ENCODE measurements at regions not wholly inside any gene's neighbourhood (a gene's known extent, or its start where the extent isn't known, plus 50 kb on each side); places are given as distances from the start of the nearest gene placed in this dataset.
"Not testable (repeated sequence)": the region's sequence is repeated elsewhere in the genome, so short reads cannot be mapped to it uniquely, and the experiment has no call there.

DNA sequence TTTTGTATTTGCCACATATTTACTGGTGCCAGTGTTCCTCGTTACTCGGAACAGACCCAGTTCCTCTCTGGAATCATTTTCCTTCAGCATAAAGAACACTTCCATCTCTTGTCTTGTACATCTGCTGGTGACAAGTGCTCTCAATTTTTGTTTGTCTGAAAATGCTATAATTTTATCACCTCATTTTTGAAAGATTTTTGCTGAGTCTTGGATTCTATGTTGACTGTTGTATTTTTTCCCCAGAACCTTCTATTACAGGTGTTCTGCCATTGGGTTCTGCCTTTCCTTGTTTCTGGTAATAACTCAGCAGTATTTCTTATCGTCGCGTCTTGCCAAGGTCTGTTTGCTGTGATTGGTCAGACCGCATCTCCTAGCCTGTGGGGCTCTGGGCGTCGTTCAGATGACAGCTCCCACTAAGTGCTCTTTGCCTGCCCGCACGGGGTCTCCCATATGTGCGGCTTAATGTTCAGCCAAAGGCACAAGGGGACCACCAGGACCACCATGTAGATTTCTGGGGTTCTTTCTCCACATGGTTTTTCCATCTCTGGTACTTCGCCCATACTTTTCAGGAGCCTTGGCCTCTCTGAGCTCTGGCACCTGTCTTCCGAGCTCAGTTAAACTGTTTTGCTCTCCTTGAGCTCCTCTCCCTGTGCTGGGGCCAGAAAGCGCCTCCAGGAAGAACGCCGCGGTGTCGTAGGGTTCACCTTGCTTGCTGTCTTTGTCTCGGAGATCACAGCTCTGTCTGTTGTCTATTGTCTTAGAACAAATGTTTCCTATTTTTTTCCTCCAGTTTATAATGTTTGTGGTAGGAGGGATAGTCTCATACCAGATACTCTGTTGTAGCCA is 80.0 kb downstream of the METRNL start:
- no peak for DNase-seq

GRCh38 chr17:83160443-83161297 is 81.3 kb downstream of the METRNL start:
- no peak for DNase-seq

DNA sequence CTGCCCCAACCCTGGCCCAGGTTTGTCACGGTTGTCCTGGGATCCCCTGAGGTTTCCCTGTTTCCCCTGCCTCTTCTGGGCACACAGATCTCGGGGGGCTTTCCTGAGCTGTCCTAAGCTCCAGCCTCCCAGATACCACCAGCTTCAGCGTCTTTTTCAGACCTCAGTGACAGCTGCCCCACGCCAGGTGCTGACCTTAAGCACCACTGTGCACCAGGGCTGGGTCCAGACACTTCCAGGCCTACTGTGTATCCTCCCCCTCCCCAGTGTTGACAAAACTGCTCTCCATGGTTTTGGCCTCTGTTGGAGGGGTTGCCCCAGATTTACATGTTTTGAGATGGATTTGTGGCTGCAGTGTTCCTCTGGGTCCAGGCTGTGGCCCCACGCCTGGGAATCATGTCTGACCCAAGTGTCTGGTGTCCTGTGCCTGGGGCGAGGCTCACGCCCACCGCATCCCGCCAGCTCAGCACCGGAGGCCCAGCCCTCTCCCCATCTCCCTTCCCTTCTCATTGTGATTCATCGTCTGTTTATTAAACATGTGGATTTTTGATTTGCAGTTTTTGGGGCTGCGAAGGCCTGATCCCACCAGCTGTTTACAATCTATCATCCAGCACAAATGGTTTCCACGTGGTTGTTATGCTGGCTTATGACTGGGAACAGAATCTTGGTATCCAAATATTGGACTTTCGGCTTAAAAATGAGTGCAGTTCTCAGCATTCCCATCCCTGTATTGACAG is 82.1 kb downstream of the METRNL start:
- DNase-seq: no peak

GRCh38 chr17:83162035-83162745 is 82.8 kb downstream of the METRNL start:
- DNase-seq: no peak

DNA sequence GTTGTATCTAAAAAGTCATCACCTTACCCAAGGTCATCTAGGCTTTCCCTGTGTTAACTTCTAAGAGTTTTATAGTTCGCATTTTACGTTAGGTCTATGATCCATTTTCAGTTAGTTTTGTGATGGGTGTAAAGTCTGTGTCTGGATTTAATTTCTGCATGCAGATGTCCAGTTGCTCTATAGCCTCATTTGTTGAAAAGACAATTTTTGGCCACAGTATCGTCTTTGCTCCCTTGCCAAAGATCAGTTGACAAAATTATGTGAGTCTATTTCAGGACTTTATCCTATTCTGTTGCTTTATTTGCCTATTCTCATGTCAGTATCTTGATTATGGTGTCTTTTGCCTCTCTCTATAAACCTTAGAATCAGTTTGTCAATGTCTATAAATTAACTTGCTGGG is 85.1 kb downstream of the METRNL start:
- DNase-seq: no peak

DNA sequence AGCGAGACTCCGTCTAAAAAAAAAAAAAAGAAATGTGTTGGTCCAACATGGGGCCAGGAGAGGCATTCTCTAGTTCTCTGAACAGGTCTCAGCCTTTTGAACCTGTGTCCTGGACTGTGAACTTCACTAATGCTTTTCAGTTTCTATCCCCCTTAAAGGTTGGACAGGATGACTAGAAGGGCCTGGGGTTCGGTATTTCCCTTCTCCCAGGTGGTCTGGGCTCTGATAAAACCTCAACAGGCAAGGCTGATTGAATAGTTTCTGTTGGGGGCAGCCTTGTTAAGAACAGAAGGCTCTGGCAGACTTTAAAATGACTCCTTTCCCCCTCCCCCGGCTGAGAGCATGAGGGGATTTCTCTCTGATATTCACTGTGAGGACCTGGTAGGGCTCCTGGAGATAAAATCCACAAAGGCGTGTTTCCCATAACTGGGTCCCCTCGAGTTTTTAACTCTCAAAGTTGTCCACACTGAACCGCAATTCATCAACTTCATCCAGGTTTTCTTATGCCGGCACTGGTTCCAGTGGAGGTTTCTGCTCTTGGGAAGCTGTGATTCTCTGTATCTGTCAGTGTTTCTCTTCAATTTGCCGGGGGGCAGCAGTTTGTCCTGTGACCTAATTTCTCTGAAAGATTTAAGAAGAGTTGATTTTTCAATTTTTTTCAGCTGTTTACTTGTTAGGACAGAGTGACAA is 91.3 kb downstream of the METRNL start:
- no peak for DNase-seq

GRCh38 chr17:83171661-83172060 is 92.3 kb downstream of the METRNL start:
- no peak for DNase-seq

DNA sequence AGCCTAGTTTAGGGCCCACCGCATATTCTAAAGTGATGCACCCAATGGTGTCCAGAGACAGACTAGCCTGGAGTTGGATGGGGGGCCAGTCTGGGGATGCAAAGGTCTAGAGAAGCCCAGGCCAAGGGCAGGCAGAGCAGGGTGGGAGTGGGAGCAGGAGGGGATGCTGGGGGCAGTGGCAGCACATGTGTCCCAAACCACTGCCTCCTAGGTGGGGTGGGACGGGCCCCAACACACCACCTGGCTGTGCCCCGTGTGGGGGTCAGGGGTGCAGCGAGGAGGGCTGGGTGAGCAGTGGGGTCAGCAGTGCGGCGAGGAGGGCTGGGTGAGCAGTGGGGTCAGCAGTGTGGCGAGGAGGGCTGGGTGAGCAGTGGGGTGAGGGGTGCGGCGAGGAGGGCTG is 92.7 kb downstream of the METRNL start:
- DNase-seq: not testable (repeated sequence)

- DNase-seq: not testable (repeated sequence)
Observed at GRCh38 chr17:83172646-83173045, 93.2 kb downstream of the METRNL start.

DNA sequence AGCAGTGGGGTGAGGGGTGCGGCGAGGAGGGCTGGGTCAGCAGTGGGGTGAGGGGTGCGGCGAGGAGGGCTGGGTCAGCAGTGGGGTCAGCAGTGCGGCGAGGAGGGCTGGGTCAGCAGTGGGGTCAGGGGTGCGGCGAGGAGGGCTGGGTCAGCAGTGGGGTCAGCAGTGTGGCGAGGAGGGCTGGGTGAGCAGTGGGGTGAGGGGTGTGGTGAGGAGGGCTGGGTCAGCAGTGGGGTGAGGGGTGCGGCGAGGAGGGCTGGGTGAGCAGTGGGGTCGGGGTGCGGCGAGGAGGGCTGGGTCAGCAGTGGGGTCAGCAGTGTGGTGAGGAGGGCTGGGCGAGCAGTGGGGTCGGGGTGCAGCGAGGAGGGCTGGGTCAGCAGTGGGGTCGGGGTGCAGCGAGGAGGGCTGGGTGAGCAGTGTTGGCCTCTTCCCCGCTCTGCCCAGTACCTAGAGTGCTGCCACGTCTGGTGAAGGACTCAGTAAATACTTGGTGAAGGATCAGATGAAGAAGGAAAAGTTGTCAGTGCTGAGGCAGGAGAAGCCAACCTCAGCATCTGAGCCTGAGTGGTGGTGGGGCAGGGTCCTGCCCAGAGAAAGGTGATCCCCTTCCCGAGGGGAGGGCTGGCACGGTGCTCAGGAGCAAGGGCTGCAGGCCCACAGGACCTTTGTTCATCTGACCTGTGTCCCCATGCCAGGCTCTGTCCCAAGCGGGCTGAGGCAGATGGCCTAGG is 93.9 kb downstream of the METRNL start:
- not testable (repeated sequence) for DNase-seq

- DNase-seq: no peak
Observed at GRCh38 chr17:83173914-83174361, 94.5 kb downstream of the METRNL start.

DNA sequence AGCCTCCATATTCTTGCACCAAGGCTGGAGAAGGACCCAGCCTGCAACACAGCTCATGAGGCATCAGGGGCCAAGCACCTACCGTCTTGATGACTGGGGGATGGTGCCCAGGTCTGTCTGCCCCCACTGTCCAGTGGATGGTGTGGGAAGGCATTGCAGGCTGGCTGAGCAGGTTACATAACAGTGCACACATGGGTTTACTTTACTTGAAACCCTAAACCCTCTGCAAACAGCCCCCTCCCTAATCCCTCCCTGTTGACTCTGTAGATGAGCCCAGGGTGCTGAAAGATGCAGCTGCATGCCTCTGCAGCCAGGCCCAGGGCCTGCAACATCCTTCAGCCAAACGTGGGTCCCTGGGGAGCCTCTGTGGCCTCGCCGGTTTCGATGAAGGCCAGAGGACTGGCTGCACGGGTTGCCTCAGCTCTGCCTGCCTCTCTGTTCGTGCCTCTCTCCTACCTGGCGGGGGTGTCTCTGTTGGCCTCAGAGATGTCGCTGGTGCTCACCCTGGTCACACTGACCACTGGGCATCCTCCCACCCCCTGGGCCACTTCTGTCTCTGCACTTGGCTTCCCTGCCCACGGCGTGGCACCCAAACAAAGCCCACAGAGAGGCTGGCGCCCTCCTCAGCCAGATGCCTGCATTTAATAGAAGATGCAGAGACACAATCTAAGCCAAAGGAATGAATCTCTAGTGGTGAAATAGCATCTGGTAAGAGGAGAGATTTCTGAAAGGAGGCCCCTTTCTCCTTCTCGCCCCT is 95.1 kb downstream of the METRNL start:
- DNase-seq: no peak

DNA sequence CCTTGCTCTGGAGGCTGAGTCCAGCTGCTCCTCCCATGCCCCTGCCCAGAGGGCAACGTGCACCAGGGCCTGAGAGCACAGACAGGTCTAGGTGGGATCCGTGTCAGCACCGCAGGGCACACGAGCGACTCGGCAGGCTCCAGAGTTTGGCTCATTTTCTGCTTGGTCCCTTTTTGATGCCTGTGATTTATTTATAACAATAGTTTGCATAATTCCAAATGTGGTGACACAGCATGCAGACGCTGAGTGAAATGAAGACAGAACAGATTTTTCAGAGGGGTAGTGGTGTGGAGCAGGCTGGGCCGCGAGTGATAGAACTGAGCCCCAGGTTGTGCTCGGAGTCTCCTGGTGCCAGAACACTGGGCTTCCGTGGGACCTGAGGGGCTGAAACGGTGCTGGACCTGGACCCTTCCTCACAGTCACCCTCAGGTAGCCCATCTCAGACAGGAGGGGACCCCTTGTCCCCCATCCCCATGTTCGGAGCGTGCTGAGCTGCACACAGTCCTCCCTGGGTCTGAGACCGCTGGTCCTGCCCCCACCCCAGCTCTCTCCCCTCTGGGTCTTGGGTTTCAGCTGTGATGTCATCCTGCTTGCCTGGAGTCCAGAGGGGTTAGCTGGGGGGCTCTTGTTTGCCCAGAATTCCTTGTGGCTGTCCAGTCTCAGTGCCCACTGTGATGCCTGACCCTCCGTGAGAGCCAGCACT is 95.9 kb downstream of the METRNL start:
- no peak for DNase-seq

GRCh38 chr17:83175822-83176622 is 96.6 kb downstream of the METRNL start:
- DNase-seq: no peak

DNA sequence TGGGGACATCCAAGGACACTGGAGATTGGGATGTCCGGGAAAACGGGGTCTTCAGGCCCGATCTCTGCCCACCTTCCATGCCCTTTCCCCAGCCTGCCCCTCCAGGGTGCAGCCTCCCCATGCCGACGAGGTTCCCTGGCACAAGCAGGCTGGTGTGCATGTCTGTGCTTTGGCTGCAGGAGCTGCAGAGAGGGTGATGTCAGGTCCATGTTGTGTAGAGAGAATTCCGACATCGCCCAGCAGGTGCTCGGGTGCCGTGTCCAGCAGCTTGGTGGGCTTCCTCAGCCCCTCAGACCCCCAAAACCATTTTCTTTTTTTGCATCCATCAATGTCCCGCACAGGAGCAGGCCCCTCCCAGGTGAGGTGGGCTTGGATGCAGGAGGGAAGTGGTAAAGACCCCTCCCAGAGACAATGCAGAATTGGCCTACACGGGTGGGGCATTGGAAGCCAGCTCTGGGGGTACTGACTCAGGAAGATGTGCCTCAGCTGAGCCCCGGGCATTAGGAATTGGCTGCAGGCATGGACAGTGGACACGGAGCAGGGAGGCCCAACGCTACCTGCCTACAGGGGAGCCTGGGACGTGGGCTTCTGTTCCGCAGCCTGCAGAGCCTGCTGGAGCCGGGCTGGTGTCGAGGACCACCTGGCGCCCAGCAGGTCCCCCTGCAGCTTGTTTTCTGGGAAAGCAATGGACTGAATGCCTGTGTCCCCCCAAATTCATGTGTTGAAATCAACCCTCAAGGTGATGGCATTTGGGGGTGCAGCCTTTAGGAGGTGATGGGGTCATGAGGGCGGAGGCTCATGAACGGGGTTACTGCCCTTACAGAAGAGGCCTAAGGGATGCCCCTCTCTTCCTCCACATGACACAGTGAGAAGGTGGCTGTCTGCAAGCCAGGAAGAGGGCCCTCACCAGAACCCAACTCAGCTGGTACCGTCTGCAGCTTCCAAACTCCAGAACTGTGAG is 97.5 kb downstream of the METRNL start:
- no peak for DNase-seq

DNA sequence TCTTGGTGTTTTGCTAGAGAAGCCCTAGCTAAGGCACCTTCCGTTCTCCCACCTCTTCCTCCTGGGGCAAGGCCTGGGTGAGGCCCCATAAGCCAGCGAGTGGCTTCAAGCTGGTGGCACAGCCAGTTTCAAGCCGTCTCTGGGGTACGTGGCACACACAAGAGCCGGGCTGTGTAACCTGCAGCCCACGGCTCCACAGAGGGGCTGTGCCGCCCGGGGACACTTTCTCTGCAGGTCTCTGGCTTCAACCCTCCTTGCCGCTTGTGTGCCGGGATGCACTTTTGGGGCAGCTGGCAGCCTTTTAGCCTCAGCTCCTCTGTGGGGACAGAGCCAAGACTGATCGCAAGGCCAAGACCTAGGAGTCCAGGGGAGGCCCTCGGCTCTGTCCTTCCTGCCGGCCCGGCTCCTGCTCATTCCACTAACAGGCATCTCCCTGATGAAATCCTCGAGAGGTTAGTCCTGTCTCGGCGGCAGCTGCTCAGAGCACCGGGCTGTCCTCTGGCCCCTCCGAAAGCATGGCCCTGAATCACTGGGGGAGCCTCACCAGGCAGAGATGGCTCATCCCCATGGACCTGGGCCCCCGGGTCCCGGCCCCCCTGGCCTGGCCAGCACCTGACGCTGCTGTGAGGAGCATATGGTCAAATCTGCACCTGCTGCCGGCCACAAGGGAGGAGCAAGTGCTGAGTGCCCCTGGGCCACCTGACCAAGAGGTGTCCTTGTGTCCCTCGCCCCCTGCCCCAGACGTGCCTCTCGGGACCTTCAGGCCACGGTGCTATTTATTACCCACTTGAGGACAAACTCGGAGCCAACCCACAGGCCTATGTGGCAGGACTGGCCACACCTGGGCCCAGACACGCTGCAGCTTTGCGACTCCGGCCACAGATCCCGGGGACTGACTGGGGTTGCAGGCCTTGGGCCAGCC is 98.5 kb downstream of the METRNL start:
- DNase-seq: no peak

Measured in activated T-cell treated with anti-CD3 and anti-CD28 coated beads for 4 hours (primary cell).